ENCODE measurements at regions not wholly inside any gene's neighbourhood (a gene's known extent, or its start where the extent isn't known, plus 50 kb on each side); places are given as distances from the start of the nearest gene placed in this dataset.

GRCh38 chr13:48761256-48761655, 107.5 kb downstream of the CYSLTR2 start:
- no peak for DNase-seq
- in situ Hi-C loops (cut with MboI; ENCODE audit: low pct_unique_long_range_greater_than_20kb, low sequenced_read_pairs): no loop called here

DNA sequence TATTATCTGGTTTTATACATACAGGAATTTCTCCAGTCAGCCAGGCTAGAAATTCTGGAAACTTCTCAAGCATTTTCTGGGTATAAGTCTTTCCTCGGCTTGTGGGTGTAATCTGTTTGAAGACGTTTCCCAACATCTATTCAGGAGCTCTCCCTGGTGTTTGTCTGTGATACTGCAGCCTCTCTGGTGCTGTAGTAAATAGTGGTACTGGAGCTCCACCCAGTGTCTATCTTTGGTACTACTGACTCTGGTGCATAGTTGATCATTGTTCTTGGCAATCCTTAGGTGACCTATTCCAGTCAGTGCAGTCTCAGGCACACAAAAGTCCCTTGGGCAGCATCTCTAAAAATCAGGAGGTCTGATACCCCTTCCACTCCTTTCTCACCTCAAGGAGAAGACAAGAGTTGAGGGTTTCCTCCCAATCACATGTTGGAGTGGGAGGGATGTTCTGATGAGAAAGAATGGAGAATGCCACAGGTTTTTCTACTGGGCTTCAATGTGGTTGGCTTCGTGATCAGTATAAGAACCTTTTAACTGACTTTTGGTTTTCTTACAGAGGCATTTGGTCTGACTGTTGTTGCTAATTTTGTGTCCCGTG, 115.5 kb downstream of the CYSLTR2 start:
- peak; percentile 95 for DNase-seq
- in situ Hi-C loops (cut with MboI; ENCODE audit: low pct_unique_long_range_greater_than_20kb, low sequenced_read_pairs): no loop called here

GRCh38 chr13:48770372-48770771, 116.6 kb downstream of the CYSLTR2 start:
- in situ Hi-C loops (cut with MboI; ENCODE audit: low pct_unique_long_range_greater_than_20kb, low sequenced_read_pairs): no loop called here
- DNase-seq: no peak

GRCh38 chr13:48772908-48773307, 119.2 kb downstream of the CYSLTR2 start:
- DNase-seq: no peak
- in situ Hi-C loops (cut with MboI; ENCODE audit: low pct_unique_long_range_greater_than_20kb, low sequenced_read_pairs): no loop called here

DNA sequence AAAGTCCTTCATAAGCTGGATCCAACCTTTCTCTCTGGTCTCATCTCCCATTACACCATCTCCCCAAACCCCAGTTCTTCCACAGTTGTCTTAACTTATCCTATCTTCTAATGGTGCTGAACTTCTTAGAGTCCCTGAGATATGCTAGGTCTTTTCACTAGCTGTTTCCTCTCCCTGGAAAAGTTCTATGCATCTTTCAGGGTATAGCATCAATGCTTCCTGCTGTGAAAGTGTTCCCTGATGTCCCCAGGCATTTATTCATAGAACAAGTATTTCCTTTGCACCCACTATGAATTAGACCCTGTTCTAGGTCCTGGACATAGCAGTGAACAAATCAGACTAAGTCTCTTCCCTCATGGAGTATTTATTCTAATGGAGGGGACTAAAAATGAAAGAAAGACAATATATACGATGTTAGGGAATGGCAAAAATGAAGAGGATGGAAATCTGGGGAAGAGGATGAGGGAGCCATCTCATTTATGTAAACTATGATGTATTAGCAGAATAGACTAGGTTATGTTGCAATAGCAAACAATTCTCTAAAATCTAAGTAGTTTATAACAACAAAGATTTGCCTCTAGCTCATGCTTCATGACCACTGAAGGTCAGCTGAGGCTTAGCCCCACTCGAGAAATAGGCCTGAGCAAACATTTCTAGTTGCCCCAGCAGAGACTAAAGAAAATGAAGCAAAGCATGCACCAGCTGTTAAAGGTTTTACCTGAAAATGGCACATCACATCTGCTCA, 120.0 kb downstream of the CYSLTR2 start:
- in situ Hi-C loops (cut with MboI; ENCODE audit: low pct_unique_long_range_greater_than_20kb, low sequenced_read_pairs): no loop called here
- no peak for DNase-seq

- DNase-seq: no peak
- in situ Hi-C loops (cut with MboI; ENCODE audit: low pct_unique_long_range_greater_than_20kb, low sequenced_read_pairs): no loop called here
These were observed 121.6 kb downstream of the CYSLTR2 start for GRCh38 chr13:48775285-48775684.

- in situ Hi-C loops (cut with MboI; ENCODE audit: low pct_unique_long_range_greater_than_20kb, low sequenced_read_pairs): no loop called here
- DNase-seq: peak; percentile 50
These were observed 122.1 kb downstream of the CYSLTR2 start for GRCh38 chr13:48775804-48776203.

- DNase-seq: no peak
- in situ Hi-C loops (cut with MboI; ENCODE audit: low pct_unique_long_range_greater_than_20kb, low sequenced_read_pairs): no loop called here
These were observed 122.7 kb downstream of the CYSLTR2 start for GRCh38 chr13:48776401-48776800.

DNA sequence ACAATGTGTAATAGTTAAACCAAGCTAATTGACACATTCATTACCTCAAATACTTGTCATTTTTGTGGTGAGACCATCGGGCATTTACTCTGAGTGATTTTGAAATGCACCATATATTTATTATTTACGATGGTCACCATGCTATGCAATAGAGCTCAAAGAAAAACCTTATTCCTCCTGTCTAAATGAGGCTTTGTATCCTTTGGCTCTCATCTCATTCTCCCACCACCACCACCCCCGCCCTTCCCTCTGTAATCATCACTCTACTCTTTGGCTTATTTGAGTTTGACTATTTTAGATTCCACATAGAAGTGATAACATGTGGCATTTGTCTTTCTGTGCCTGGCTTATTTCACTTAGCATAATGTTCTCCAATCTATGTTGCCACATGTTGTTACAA, 124.9 kb downstream of the CYSLTR2 start:
- in situ Hi-C loops (cut with MboI; ENCODE audit: low pct_unique_long_range_greater_than_20kb, low sequenced_read_pairs): no loop called here
- DNase-seq: no peak

DNA sequence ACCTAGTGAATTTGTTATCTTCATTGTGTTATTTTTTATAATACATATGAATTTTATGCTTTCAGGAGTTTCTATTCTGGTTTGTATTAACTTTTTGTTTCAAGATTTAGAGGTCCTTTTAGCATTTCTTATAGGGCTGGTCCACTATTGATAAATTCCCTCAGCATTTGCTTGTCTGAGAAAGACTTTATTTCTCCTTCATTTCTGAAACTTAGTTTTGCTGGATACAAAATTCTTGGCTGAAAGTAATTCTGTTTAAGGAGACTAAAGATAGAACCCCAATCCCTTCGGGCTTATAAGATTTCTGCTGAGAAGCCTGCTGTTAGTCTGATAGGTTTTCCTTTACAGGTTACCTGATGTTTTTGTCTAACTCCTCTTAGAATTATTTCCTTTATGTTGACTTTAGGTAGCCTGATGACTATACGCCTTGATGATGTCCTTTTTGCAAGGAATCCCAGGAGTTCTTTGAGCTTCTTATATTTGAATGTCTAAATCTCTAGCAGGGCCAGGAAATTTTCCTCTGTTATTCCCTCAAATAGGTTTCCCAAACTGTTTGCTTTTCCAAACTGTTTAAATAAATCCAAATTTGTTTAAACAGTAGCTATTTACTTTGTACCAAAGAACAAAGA, 127.1 kb downstream of the CYSLTR2 start:
- in situ Hi-C loops (cut with MboI; ENCODE audit: low pct_unique_long_range_greater_than_20kb, low sequenced_read_pairs): no loop called here

GRCh38 chr13:48782429-48782840, 128.7 kb downstream of the CYSLTR2 start:
- DNase-seq: no peak
- in situ Hi-C loops (cut with MboI; ENCODE audit: low pct_unique_long_range_greater_than_20kb, low sequenced_read_pairs): no loop called here

More for the DNA sequence above, 127.1 kb downstream of the CYSLTR2 start:
- no peak for DNase-seq

DNA sequence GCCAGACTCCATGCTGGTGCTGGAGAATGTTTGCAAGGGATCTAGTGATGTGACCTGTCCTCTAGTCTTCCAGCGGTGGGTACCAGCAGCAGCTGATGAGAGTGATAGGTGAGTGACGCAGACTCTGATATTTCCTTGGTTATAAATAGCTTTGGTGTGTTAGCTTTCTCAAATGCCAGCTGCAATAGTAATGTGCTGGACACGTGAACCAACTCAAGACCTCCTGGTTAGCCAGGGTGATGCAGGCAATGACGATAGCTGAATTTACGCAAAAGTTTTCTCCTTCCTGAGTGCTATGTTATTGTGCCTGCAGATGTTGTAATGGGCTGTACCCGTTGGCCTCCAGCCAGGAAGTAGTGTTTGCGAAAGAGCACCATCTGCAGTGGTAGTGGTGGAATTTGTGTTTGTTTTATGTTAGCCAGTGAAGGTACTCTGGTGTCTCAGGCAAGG, 129.5 kb downstream of the CYSLTR2 start:
- peak; percentile 89 for DNase-seq
- in situ Hi-C loops (cut with MboI; ENCODE audit: low pct_unique_long_range_greater_than_20kb, low sequenced_read_pairs): no loop called here

GRCh38 chr13:48783695-48784230, 130.0 kb downstream of the CYSLTR2 start:
- DNase-seq: no peak
- in situ Hi-C loops (cut with MboI; ENCODE audit: low pct_unique_long_range_greater_than_20kb, low sequenced_read_pairs): no loop called here

- DNase-seq: no peak
- in situ Hi-C loops (cut with MboI; ENCODE audit: low pct_unique_long_range_greater_than_20kb, low sequenced_read_pairs): no loop called here
These were observed 131.3 kb downstream of the CYSLTR2 start for GRCh38 chr13:48784916-48785548.

DNA sequence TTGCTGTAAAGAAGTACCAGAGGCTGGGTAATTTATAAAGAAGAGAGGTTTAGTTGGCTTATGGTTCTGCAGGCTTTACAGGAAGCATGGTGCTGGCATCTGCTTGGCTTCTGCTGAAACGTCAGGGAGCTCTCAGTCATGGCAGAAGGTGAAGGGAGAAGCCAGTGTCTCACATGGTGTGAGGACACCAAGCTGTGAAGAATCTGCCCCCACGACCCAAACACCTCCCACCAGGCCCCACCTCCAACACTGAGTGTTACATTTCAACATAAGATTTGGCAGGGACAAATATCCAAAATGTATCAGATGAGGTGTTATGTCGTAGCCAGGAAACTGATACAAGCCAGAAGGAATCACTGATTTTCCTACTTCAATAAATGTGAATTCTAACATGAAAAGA, 136.5 kb downstream of the CYSLTR2 start:
- in situ Hi-C loops (cut with MboI; ENCODE audit: low pct_unique_long_range_greater_than_20kb, low sequenced_read_pairs): no loop called here
- no peak for DNase-seq

GRCh38 chr13:48790966-48791365, 137.2 kb downstream of the CYSLTR2 start:
- DNase-seq: no peak
- in situ Hi-C loops (cut with MboI; ENCODE audit: low pct_unique_long_range_greater_than_20kb, low sequenced_read_pairs): no loop called here

GRCh38 chr13:48797127-48797526, 143.4 kb downstream of the CYSLTR2 start:
- no peak for DNase-seq
- in situ Hi-C loops (cut with MboI; ENCODE audit: low pct_unique_long_range_greater_than_20kb, low sequenced_read_pairs): no loop called here

- in situ Hi-C loops (cut with MboI; ENCODE audit: low pct_unique_long_range_greater_than_20kb, low sequenced_read_pairs): no loop called here
- DNase-seq: no peak
These were observed 144.0 kb downstream of the CYSLTR2 start for GRCh38 chr13:48797761-48798160.

DNA sequence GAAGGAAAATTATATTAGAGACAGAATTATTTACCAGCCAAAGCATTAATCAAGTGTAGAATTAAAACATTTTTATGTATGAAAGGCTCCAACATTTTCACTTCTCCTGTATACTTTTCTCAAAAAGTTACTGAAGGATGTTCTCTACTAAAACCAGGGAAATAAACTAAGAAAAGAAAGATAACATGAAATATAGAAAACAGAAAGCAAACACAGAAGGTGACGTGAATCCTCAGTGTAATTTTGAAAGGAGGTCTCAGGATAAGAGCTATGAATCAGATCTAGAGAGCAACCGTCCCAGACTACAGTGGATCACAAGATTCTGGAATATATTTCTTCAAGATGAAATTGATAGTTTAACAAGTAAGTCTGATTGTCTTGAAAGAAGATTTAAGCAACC, 144.5 kb downstream of the CYSLTR2 start:
- no peak for DNase-seq
- in situ Hi-C loops (cut with MboI; ENCODE audit: low pct_unique_long_range_greater_than_20kb, low sequenced_read_pairs): no loop called here

GRCh38 chr13:48801255-48801654, 147.5 kb downstream of the CYSLTR2 start:
- DNase-seq: no peak
- in situ Hi-C loops (cut with MboI; ENCODE audit: low pct_unique_long_range_greater_than_20kb, low sequenced_read_pairs): no loop called here

All from KBM-7 (cell line).